Sigmoid colon (tissue), 6 donors: ENCODE measurements at regions not wholly inside any gene's neighbourhood (a gene's known extent, or its start where the extent isn't known, plus 50 kb on each side); places are given as distances from the start of the nearest gene placed in this dataset.

ENCODE experiments used
- DNase-seq: peaks from one replicate; pipeline ENCODE4 v3.0.0-alpha.2; 2019
- H3K27ac ChIP-seq, 4 donors: fragments of 200-600 bp; sonication (generic); one replicate each; pipeline ENCODE4 v1.5.1; 2016 to 2019; ENCODE audit warnings: mild to moderate bottlenecking in 1 of 4
- H3K27me3 ChIP-seq, 3 donors: fragments of 200-600 bp; sonication (generic); one replicate each; pipeline ENCODE4 v1.5.1; 2019; ENCODE audit warnings: mild to moderate bottlenecking in 1 of 3
- H3K36me3 ChIP-seq, 4 donors: fragments of 200-600 bp; sonication (generic); one replicate each; pipeline ENCODE4 v1.5.1; 2016 to 2019
- H3K4me1 ChIP-seq, 4 donors: fragments of 200-600 bp; sonication (generic); one replicate each; pipeline ENCODE4 v1.5.1; 2017 to 2019
- H3K4me3 ChIP-seq, 4 donors: fragments of 200-600 bp; sonication (generic); one replicate each; pipeline ENCODE4 v1.5.1; 2017 to 2019; ENCODE audit warnings: mild to moderate bottlenecking in 2 of 4, moderate library complexity in 1 of 4
- H3K9me3 ChIP-seq, 4 donors: fragments of 200-600 bp in 3 of 4; sonication (generic) in 3 of 4; one replicate each; pipeline versions ENCODE4 v1.5.1 to v1.6.1; 2013 to 2019
- EP300 ChIP-seq, 4 donors: sonication (generic); formaldehyde crosslinking; IDR thresholded peaks; one replicate each; pipeline ENCODE4 v1.6.1; 2017; ENCODE audit warnings: antibody characterized with exemption in 4 of 4
- POLR2A ChIP-seq, 2 donors: fragments of 450-650 bp; IDR thresholded peaks; one replicate each; pipeline ENCODE4 v1.6.1; 2016; ENCODE audit warnings: antibody characterized with exemption in 2 of 2, mild to moderate bottlenecking in 2 of 2, moderate library complexity in 2 of 2
- POLR2AphosphoS5 ChIP-seq, 4 donors: sonication (generic); formaldehyde crosslinking; IDR thresholded peaks; one replicate each; pipeline ENCODE4 v1.6.1; 2017; ENCODE audit warnings: antibody characterized with exemption in 4 of 4
- WGBS, 2 donors: extraction: QIAGEN DNeasy Blood & Tissue Kit; methylation state at CpG; one replicate each; pipeline ENCODE4 v1.1.7; 2013; 5-methylcytosine and 5-hydroxymethylcytosine counted together
- intact Hi-C: fragments of 100-400 bp; cut with DNase I; formaldehyde crosslinking; loops from one replicate; pipeline ENCODE4 v1.15.1; 2023
- TF ChIP-seq, protein P1 (sequence below), 4 experiments: fragments of 450-650 bp in 3 of 4; fragments of 200-600 bp in 1 of 4; IDR thresholded peaks; one replicate each; pipeline ENCODE4 v1.5.1; 2016 to 2019; ENCODE audit warnings: antibody characterized with exemption in 4 of 4, mild to moderate bottlenecking in 3 of 4, moderate library complexity in 2 of 4
- donor health status: healthy with polysubstance abuse.
- donor health status: healthy.

DNA sequence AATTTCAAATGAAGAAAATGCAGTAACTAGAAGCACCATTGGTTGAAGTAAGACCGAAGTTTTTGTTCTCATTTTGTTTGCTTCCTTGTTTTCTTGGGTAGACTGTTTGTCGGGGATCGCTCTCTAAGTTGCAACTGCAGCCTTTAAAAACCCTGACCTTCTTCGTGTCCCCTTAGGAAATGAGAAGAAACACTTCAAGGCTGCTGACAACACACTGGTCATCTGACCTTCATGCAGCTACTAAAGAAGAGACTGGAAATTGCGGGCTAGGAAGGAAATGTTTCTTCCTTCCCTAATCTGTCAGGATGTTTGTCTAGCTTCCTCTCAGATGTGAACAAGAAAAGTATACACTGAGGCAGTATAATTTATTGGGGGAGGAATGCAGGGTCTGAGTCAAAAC lies 50.7 kb upstream of the CHSY3 start:
- intact Hi-C loops, result no loop called here
- no peak overlapping the region for H3K4me3 ChIP-seq

More for the DNA sequence above, 50.7 kb upstream of the CHSY3 start:
- 35 to 41% methylated on average over 5 of the region's 5 CpGs for WGBS, 2 donors
- H3K36me3 ChIP-seq, result no peaks in the 10 kb centered on the region
- TF ChIP-seq, protein P1, sequence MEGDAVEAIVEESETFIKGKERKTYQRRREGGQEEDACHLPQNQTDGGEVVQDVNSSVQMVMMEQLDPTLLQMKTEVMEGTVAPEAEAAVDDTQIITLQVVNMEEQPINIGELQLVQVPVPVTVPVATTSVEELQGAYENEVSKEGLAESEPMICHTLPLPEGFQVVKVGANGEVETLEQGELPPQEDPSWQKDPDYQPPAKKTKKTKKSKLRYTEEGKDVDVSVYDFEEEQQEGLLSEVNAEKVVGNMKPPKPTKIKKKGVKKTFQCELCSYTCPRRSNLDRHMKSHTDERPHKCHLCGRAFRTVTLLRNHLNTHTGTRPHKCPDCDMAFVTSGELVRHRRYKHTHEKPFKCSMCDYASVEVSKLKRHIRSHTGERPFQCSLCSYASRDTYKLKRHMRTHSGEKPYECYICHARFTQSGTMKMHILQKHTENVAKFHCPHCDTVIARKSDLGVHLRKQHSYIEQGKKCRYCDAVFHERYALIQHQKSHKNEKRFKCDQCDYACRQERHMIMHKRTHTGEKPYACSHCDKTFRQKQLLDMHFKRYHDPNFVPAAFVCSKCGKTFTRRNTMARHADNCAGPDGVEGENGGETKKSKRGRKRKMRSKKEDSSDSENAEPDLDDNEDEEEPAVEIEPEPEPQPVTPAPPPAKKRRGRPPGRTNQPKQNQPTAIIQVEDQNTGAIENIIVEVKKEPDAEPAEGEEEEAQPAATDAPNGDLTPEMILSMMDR (IDR thresholded peaks at IDR 0.05), result no peak
- TF ChIP-seq EP300 (IDR thresholded peaks at IDR 0.05) (no peak), POLR2AphosphoS5 (IDR thresholded peaks at IDR 0.05) (no peak), POLR2A (IDR thresholded peaks at IDR 0.05) (no peak)
- DNase-seq, result no peak
- no peaks in the 10 kb centered on the region for H3K9me3 ChIP-seq
- H3K4me1 ChIP-seq, result no peaks in the 10 kb centered on the region
- no peaks in the 10 kb centered on the region for H3K27me3 ChIP-seq
- no peak overlapping the region for H3K27ac ChIP-seq
